ENCODE measurements at regions not wholly inside any gene's neighbourhood (a gene's known extent, or its start where the extent isn't known, plus 50 kb on each side); places are given as distances from the start of the nearest gene placed in this dataset.
A peak's percentile ranks its signal among the peaks of the same experiment; 100 is the strongest.
"Not testable (repeated sequence)": the region's sequence is repeated elsewhere in the genome, so short reads cannot be mapped to it uniquely, and the experiment has no call there.

GRCh38 chr6:118706702-118707101 is 55.3 kb upstream of the CEP85L start:
- H3K18ac ChIP-seq (ENCODE audit: low read length): no peak overlapping the region
- H2BK120ac ChIP-seq (ENCODE audit: low read depth, low read length): no peak overlapping the region
- H2AK5ac ChIP-seq (ENCODE audit: low read depth, low read length): no peak overlapping the region
- H3K9ac ChIP-seq (ENCODE audit: low read depth, low read length, poor library complexity): no peak overlapping the region
- peaks cover 18 to 45% of the 10 kb centered on the region in 2 donors for H3K4me1 ChIP-seq (ENCODE audit: control insufficient read depth in 2 of 2, insufficient read depth in 1 of 2, low read depth in 1 of 2, low read length in 2 of 2)
- no peaks in the 10 kb centered on the region for H3K27me3 ChIP-seq (ENCODE audit: control insufficient read depth in 3 of 3, insufficient read depth in 3 of 3, low read depth in 1 of 3, low read length in 3 of 3)
- no peak overlapping the region for H3K14ac ChIP-seq (ENCODE audit: low read length)
- no peak overlapping the region for H4K8ac ChIP-seq (ENCODE audit: low read depth, low read length)
- H3K36me3 ChIP-seq (replicated peaks in 1 of 2; ENCODE audit: control insufficient read depth in 2 of 2, insufficient read depth in 2 of 2, low read length in 2 of 2): no peaks in the 10 kb centered on the region
- H2BK5ac ChIP-seq (ENCODE audit: low read length): no peak overlapping the region
- no peak overlapping the region for H3K4ac ChIP-seq (ENCODE audit: low read length)
- H3K4me3 ChIP-seq (ENCODE audit: low read length in 2 of 2): no peak overlapping the region
- DNase-seq (ENCODE audit: low spot score): no peak
- WGBS, 2 donors (ENCODE audit: extremely low coverage in 2 of 2, insufficient read length in 2 of 2, insufficient replicate concordance in 1 of 2): 100% methylated on average over 1 of the region's 3 CpGs; no CpG with 5 or more reads in 1 of the 2 donors
- no peak overlapping the region for H3K4me2 ChIP-seq (ENCODE audit: insufficient read depth, low read length, poor library complexity, severe bottlenecking)
- no peak overlapping the region for H3K27ac ChIP-seq (replicated peaks; ENCODE audit: low read length)
- H3K23ac ChIP-seq (ENCODE audit: low read depth, low read length, poor library complexity): no peak overlapping the region
- H4K91ac ChIP-seq (ENCODE audit: low read depth, low read length, poor library complexity): no peak overlapping the region
- H3K79me1 ChIP-seq (ENCODE audit: low read depth, low read length): no peaks in the 10 kb centered on the region
- H2AFZ ChIP-seq (ENCODE audit: low read length): no peak overlapping the region
- peaks cover 0 to 2% of the 10 kb centered on the region in 2 donors for H3K9me3 ChIP-seq (replicated peaks in 1 of 2; ENCODE audit: control insufficient read depth in 2 of 2, insufficient read depth in 1 of 2, low read depth in 1 of 2, low read length in 2 of 2)
- no peak overlapping the region for H2BK15ac ChIP-seq (ENCODE audit: low read length)
- H2BK12ac ChIP-seq (ENCODE audit: low read length): no peak overlapping the region

- no peak overlapping the region for H3K18ac ChIP-seq (ENCODE audit: low read length)
- peak; percentile 41 for DNase-seq (ENCODE audit: low spot score)
- H2BK15ac ChIP-seq (ENCODE audit: low read length): no peak overlapping the region
- no peaks in the 10 kb centered on the region for H3K79me1 ChIP-seq (ENCODE audit: low read depth, low read length)
- no CpG with 5 or more reads among the region's 4 CpGs for WGBS, 2 donors (ENCODE audit: extremely low coverage in 2 of 2, insufficient read length in 2 of 2, insufficient replicate concordance in 1 of 2)
- peak overlapping the region; percentile 54 for H2AFZ ChIP-seq (ENCODE audit: low read length)
- no peak overlapping the region for H2BK12ac ChIP-seq (ENCODE audit: low read length)
- peaks cover 0 to 8% of the 10 kb centered on the region in 2 donors for H3K9me3 ChIP-seq (replicated peaks in 1 of 2; ENCODE audit: control insufficient read depth in 2 of 2, insufficient read depth in 1 of 2, low read depth in 1 of 2, low read length in 2 of 2)
- H3K36me3 ChIP-seq (replicated peaks in 1 of 2; ENCODE audit: control insufficient read depth in 2 of 2, insufficient read depth in 2 of 2, low read length in 2 of 2): no peaks in the 10 kb centered on the region
- no peak overlapping the region for H3K23ac ChIP-seq (ENCODE audit: low read depth, low read length, poor library complexity)
- H3K9ac ChIP-seq (ENCODE audit: low read depth, low read length, poor library complexity): no peak overlapping the region
- no peak overlapping the region for H2BK120ac ChIP-seq (ENCODE audit: low read depth, low read length)
- H3K27ac ChIP-seq (replicated peaks; ENCODE audit: low read length): peak overlapping the region; percentile 38
- no peak overlapping the region for H2AK5ac ChIP-seq (ENCODE audit: low read depth, low read length)
- H3K14ac ChIP-seq (ENCODE audit: low read length): no peak overlapping the region
- H2BK5ac ChIP-seq (ENCODE audit: low read length): no peak overlapping the region
- H3K4me1 ChIP-seq (ENCODE audit: control insufficient read depth in 2 of 2, insufficient read depth in 1 of 2, low read depth in 1 of 2, low read length in 2 of 2): peaks cover 18 to 45% of the 10 kb centered on the region in 2 donors
- no peak overlapping the region for H3K4me2 ChIP-seq (ENCODE audit: insufficient read depth, low read length, poor library complexity, severe bottlenecking)
- no peak overlapping the region for H3K4ac ChIP-seq (ENCODE audit: low read length)
- H3K27me3 ChIP-seq (ENCODE audit: control insufficient read depth in 3 of 3, insufficient read depth in 3 of 3, low read depth in 1 of 3, low read length in 3 of 3): no peaks in the 10 kb centered on the region
- no peak overlapping the region for H4K91ac ChIP-seq (ENCODE audit: low read depth, low read length, poor library complexity)
- no peak overlapping the region for H4K8ac ChIP-seq (ENCODE audit: low read depth, low read length)
- H3K4me3 ChIP-seq (ENCODE audit: low read length in 2 of 2): peak overlapping the region in 1 of 2 donors; percentile 7
Measured at GRCh38 chr6:118705544-118706491, 54.4 kb upstream of the CEP85L start.

DNA sequence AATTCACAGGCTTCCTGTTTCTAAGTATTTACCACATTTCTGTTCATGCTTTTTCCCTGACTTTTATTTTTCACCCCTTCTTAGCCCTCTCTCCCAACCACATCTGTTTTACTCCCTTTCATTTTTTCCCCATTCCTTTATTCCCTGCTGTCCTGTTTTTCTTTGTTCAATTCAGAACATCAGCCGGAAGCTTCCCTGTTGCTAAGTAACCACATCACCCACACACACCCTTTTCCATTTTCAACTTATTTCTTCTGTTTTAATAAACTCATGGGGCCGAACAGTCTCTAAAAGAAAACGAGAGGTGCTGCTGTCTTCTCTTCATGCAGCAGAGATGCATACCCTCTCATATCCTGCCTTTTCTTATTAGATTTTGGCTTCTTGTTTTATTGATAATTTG is 53.5 kb upstream of the CEP85L start:
- Histone ChIP-seq H3K79me1 (ENCODE audit: low read depth, low read length) (no peaks in the 10 kb centered on the region), H3K18ac (ENCODE audit: low read length) (no peak overlapping the region), H2BK15ac (ENCODE audit: low read length) (no peak overlapping the region), H3K4me3 (ENCODE audit: low read length in 2 of 2) (no peak overlapping the region), H3K23ac (ENCODE audit: low read depth, low read length, poor library complexity) (no peak overlapping the region), H2AK5ac (ENCODE audit: low read depth, low read length) (no peak overlapping the region), H3K4me2 (ENCODE audit: insufficient read depth, low read length, poor library complexity, severe bottlenecking) (no peak overlapping the region), H3K4me1 (ENCODE audit: control insufficient read depth in 2 of 2, insufficient read depth in 1 of 2, low read depth in 1 of 2, low read length in 2 of 2) (peaks cover 15 to 47% of the 10 kb centered on the region in 2 donors), H4K8ac (ENCODE audit: low read depth, low read length) (no peak overlapping the region), H3K4ac (ENCODE audit: low read length) (no peak overlapping the region), H3K27me3 (ENCODE audit: control insufficient read depth in 3 of 3, insufficient read depth in 3 of 3, low read depth in 1 of 3, low read length in 3 of 3) (no peaks in the 10 kb centered on the region), H4K91ac (ENCODE audit: low read depth, low read length, poor library complexity) (no peak overlapping the region), H2BK12ac (ENCODE audit: low read length) (no peak overlapping the region), H3K27ac (replicated peaks; ENCODE audit: low read length) (peak overlapping the region; percentile 61), H3K14ac (ENCODE audit: low read length) (no peak overlapping the region), H2BK5ac (ENCODE audit: low read length) (no peak overlapping the region), H2BK120ac (ENCODE audit: low read depth, low read length) (no peak overlapping the region), H3K9ac (ENCODE audit: low read depth, low read length, poor library complexity) (no peak overlapping the region), H2AFZ (ENCODE audit: low read length) (peak overlapping the region; percentile 0), H3K9me3 (replicated peaks in 1 of 2; ENCODE audit: control insufficient read depth in 2 of 2, insufficient read depth in 1 of 2, low read depth in 1 of 2, low read length in 2 of 2) (peaks cover 0 to 8% of the 10 kb centered on the region in 2 donors), H3K36me3 (replicated peaks in 1 of 2; ENCODE audit: control insufficient read depth in 2 of 2, insufficient read depth in 2 of 2, low read length in 2 of 2) (no peaks in the 10 kb centered on the region)
- WGBS, 2 donors (ENCODE audit: extremely low coverage in 2 of 2, insufficient read length in 2 of 2, insufficient replicate concordance in 1 of 2): no CpG with 5 or more reads among the region's 3 CpGs
- no peak for DNase-seq (ENCODE audit: low spot score)

GRCh38 chr6:118701260-118701659 is 49.9 kb upstream of the CEP85L start:
- not testable (repeated sequence) for H2BK15ac ChIP-seq (ENCODE audit: low read length); H4K91ac ChIP-seq (ENCODE audit: low read depth, low read length, poor library complexity); H2AK5ac ChIP-seq (ENCODE audit: low read depth, low read length); H3K36me3 ChIP-seq (replicated peaks in 1 of 2; ENCODE audit: control insufficient read depth in 2 of 2, insufficient read depth in 2 of 2, low read length in 2 of 2); H3K4ac ChIP-seq (ENCODE audit: low read length); H3K18ac ChIP-seq (ENCODE audit: low read length); H3K4me3 ChIP-seq (ENCODE audit: low read length in 2 of 2); H3K4me2 ChIP-seq (ENCODE audit: insufficient read depth, low read length, poor library complexity, severe bottlenecking); H3K14ac ChIP-seq (ENCODE audit: low read length); H4K8ac ChIP-seq (ENCODE audit: low read depth, low read length); H2BK5ac ChIP-seq (ENCODE audit: low read length); H3K9me3 ChIP-seq (replicated peaks in 1 of 2; ENCODE audit: control insufficient read depth in 2 of 2, insufficient read depth in 1 of 2, low read depth in 1 of 2, low read length in 2 of 2); H2BK120ac ChIP-seq (ENCODE audit: low read depth, low read length); H3K9ac ChIP-seq (ENCODE audit: low read depth, low read length, poor library complexity); DNase-seq (ENCODE audit: low spot score); H3K23ac ChIP-seq (ENCODE audit: low read depth, low read length, poor library complexity); H2BK12ac ChIP-seq (ENCODE audit: low read length); H3K27ac ChIP-seq (replicated peaks; ENCODE audit: low read length); H3K27me3 ChIP-seq (ENCODE audit: control insufficient read depth in 3 of 3, insufficient read depth in 3 of 3, low read depth in 1 of 3, low read length in 3 of 3); H2AFZ ChIP-seq (ENCODE audit: low read length); H3K79me1 ChIP-seq (ENCODE audit: low read depth, low read length)
- WGBS, 2 donors (ENCODE audit: extremely low coverage in 2 of 2, insufficient read length in 2 of 2, insufficient replicate concordance in 1 of 2): no CpG with 5 or more reads among the region's 3 CpGs
- H3K4me1 ChIP-seq (ENCODE audit: control insufficient read depth in 2 of 2, insufficient read depth in 1 of 2, low read depth in 1 of 2, low read length in 2 of 2): peaks cover 7 to 26% of the 10 kb centered on the region in 2 donors

All from neuronal stem cell (in vitro differentiated cells).